HG03064 (cell line): ENCODE measurements at regions not wholly inside any gene's neighbourhood (a gene's known extent, or its start where the extent isn't known, plus 50 kb on each side); places are given as distances from the start of the nearest gene placed in this dataset.
"Not testable (repeated sequence)": the region's sequence is repeated elsewhere in the genome, so short reads cannot be mapped to it uniquely, and the experiment has no call there.

Source experiments
- ATAC-seq: cut with Tn5 transposase; IDR thresholded peaks from one replicate; pipeline ENCODE4 v1.9.1; 2021; ENCODE audit warnings: low read depth; ENCODE audit not compliant: unreplicated experiment

- no peak for ATAC-seq
Measured at GRCh38 chr17:68135141-68135887, 99.8 kb downstream of the KPNA2 start.

- ATAC-seq = no peak
Measured at GRCh38 chr17:68141050-68141449, 105.5 kb downstream of the KPNA2 start.

DNA sequence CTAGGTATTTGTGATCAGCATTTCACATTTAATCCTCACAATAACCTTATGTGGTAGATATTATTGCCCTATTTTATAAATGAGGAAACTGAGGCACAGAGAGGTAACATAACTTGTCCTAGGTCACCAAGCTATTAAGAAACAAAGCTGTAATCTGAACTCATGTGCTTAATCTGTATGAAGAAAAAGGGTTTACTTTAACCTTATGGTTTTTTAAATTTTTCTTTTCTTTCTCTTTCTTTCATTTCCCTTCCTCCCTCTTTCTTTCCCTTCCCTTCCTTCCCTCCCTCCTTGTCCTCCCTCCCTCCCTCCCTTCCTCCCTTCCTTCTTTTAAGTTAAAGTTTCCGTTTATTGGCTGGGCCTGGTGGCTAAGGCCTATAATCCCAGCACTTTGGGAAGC, 105.2 kb upstream of the AMZ2 start:
- ATAC-seq = no peak

DNA sequence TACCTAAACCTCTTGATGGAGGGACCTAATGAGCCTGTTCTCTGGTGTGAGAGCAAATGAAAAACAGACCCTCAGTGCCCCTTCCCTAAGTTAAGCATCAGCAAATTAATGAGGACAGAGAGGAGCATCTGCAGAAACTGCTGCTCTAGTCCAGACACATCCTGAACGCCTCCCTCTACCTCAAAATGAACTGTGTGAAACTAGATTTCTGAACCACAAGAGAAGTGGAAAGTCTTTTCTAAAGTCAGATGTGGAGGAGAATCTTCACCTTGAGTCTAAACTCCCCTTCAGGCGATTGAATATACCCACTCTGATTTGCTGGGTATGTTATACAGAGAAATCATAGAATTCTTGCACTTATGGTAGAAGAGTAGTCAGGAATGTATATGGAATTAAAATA, 104.4 kb upstream of the AMZ2 start:
- no peak for ATAC-seq

DNA sequence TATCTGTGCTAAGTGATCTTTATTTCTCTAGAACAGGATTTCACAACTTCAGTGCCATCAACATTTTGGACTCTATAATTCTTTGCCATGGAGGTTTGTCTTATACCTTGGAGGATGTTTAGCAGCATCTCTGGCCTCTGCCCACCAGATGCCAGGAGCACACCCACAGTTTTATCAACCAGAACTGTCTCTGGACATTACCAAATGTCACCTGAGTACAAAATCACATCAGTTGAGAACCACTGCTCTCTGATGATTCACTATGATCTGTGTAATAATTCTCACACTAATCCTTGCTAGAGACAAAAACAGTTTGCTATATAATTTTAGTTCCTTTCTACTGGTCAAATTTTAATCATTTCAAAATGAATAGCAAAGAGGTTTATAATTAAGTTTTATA, 102.8 kb upstream of the AMZ2 start:
- ATAC-seq = no peak

- no peak for ATAC-seq
Measured at GRCh38 chr17:68148936-68149335, 98.9 kb upstream of the AMZ2 start.

GRCh38 chr17:68152161-68152571, 95.7 kb upstream of the AMZ2 start:
- ATAC-seq = no peak

DNA sequence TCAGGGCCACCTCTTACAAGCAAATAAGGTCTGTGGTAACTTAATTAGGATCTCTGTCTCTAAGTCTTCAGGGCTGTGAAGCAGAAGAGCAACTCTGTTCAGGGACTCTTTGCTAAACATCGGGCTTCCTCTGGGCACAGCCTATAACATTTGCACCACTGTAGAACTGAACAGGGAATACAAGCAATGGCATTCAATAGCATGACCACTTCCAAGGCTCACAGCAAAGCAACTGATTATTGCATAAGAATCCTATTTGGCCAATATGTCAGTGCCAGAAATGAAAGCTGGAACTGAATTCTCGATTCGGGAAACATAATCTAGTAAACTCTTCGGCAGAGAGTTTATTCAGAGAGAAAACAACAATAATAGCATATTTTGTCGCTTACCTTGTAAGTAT, 92.2 kb upstream of the AMZ2 start:
- ATAC-seq = no peak

GRCh38 chr17:68161644-68162428, 86.0 kb upstream of the AMZ2 start:
- ATAC-seq = no peak

GRCh38 chr17:68168273-68169164, 79.3 kb upstream of the AMZ2 start:
- ATAC-seq = not testable (repeated sequence)

GRCh38 chr17:68169165-68169821, 78.5 kb upstream of the AMZ2 start:
- not testable (repeated sequence) for ATAC-seq

DNA sequence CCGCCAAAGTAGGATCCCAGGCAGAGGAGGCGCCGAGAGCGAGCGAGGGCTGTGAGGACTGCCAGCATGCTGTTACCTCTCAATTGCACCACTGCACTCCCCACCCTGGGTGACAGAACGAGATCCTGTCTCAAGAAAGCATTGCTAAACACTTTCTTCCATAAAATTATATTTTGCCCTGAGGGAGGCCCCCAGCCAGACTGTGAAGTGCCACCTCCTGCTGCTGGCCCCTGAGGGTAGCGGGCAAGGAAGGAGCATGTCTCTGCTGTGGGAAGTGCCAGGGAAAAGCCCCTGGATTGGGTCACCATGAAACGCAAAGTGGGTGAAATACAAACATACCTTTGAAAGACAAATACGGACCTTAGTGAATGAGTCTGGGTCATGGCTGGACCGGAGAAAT, 78.0 kb upstream of the AMZ2 start:
- ATAC-seq = no peak

DNA sequence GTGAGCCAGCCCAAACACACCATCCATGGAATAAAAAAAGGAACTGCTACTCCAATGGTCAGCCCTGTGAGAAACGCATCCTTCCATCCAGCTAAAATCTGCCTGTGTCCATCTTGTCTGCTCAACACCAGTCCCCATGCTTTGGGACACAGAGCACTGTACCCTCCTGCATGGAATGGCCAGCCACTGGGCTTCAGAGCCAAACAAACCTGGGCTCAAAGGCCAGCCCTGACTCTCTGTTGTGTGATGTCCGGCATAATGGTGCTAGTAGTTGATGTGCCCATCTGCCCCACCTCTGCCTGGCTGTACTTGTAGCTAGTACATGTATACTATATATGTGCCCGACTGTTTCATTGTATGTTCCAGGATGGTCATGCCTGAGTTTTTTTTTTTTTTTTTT, 77.6 kb upstream of the AMZ2 start:
- no peak for ATAC-seq

DNA sequence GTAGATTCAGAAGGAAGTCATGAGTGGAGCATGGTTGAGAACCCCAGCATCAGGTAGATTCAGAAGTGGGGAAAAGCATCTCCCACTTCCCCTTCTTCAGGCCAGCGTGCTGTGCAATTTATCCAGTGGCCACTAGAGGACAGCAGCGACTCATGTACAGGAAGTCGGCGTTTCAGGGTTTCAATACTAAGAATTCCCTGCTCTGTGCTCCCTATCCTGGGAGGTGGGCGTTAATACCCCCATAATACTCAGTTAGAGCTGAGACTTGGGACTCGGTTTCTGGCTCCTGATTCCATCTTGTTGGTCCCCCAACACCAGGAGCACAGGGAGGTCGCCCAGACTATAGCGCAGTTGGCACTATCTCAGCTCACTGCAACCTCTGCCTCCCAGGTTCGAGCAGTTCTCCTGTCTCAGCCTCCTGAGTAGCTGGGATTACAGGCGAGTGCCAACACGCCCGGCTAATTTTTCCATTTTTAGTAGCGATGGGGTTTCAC, 75.3 kb upstream of the AMZ2 start:
- peak; percentile 57 for ATAC-seq

GRCh38 chr17:68175416-68175815, 72.4 kb upstream of the AMZ2 start:
- no peak for ATAC-seq

DNA sequence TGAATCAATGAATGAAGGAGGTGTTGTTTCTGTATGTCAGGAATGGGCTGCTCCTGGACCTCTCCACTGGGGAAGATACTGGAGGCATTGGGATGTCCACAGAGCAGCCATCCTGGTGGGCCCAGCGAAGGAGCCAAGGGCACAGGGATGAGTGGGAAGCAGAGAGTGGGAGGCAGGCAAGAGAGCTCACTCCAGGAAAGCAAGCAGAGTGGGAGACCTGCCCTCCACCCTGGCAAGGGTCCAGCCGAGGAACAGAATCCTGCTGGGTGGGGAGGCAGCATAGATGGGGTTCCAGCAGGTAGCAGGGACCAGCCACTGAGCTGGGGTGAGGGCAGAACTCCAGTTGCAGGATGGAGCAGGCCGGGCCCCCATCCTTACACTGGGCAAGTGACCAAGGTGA, 71.9 kb upstream of the AMZ2 start:
- ATAC-seq = no peak

GRCh38 chr17:68176718-68177117, 71.1 kb upstream of the AMZ2 start:
- no peak for ATAC-seq

DNA sequence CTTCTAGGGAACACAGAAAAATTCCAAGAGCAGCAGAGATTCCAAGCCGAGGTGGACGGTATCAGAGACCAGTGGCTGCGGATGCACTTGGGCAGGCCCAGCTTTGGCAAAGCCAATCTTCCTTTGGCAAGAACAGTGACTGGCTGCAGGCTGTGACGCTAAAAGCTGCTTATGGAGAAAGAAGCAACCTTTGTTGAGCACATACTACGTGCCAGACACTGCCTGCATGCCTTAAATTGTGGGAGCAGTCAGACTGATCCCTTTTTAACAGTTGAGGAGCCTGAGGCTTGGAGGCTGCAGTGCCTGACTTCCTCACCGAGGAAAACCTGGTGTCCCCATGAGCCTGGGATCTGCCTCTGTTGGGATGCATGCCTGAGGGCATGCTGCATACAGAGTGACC, 69.0 kb upstream of the AMZ2 start:
- ATAC-seq = no peak

- no peak for ATAC-seq
Measured at GRCh38 chr17:68179236-68179925, 68.5 kb upstream of the AMZ2 start.

DNA sequence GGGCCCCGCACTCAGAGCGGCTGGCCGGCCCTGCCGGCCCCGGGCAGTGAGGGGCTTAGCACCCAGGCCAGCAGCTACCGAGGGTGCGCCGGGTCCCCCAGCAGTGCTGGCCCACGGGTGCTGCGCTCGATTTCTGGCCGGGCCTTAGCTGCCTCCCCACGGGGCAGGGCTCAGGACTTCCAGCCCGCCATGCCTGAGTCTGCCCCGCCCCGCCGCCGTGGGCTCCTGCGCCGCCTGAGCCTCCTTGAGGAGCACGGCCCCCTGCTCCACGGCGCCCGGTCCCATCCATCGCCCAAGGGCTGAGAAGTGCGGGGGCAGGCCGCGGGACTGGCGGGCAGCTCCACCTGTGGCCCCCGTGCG, 67.9 kb upstream of the AMZ2 start:
- no peak for ATAC-seq
